GM19372 (cell line): ENCODE measurements at regions not wholly inside any gene's neighbourhood (a gene's known extent, or its start where the extent isn't known, plus 50 kb on each side); places are given as distances from the start of the nearest gene placed in this dataset.
"Not testable (repeated sequence)": the region's sequence is repeated elsewhere in the genome, so short reads cannot be mapped to it uniquely, and the experiment has no call there.

Experiments used
- ATAC-seq: cut with Tn5 transposase; IDR thresholded peaks from one replicate; pipeline ENCODE4 v1.9.1; 2021; ENCODE audit warnings: mild to moderate bottlenecking, low read depth, moderate library complexity; ENCODE audit not compliant: unreplicated experiment

GRCh38 chr2:195572895-195573683, 83.9 kb upstream of the SLC39A10 start:
- no peak for ATAC-seq

- ATAC-seq, result no peak
Measured at GRCh38 chr2:195570329-195570728, 86.7 kb upstream of the SLC39A10 start.

- ATAC-seq, result no peak
Measured at GRCh38 chr2:195569255-195569654, 87.8 kb upstream of the SLC39A10 start.

GRCh38 chr2:195564625-195565135, 92.3 kb upstream of the SLC39A10 start:
- not testable (repeated sequence) for ATAC-seq

- ATAC-seq, result no peak
Measured at GRCh38 chr2:195563857-195564512, 93.0 kb upstream of the SLC39A10 start.

GRCh38 chr2:195562570-195563566, 94.2 kb upstream of the SLC39A10 start:
- no peak for ATAC-seq

- ATAC-seq, result peak; percentile 42
Measured at GRCh38 chr2:195561116-195561921, 95.7 kb upstream of the SLC39A10 start.

- no peak for ATAC-seq
Measured at GRCh38 chr2:195560209-195560895, 96.7 kb upstream of the SLC39A10 start.

- ATAC-seq, result peak; percentile 65
Measured at GRCh38 chr2:195559431-195559914, 97.6 kb upstream of the SLC39A10 start.

- ATAC-seq, result no peak
Measured at GRCh38 chr2:195555971-195556370, 101.1 kb upstream of the SLC39A10 start.

GRCh38 chr2:195552581-195552980, 104.4 kb upstream of the SLC39A10 start:
- ATAC-seq, result no peak

GRCh38 chr2:195548198-195548940, 108.7 kb upstream of the SLC39A10 start:
- ATAC-seq, result no peak

GRCh38 chr2:195547268-195547840, 109.7 kb upstream of the SLC39A10 start:
- not testable (repeated sequence) for ATAC-seq

- no peak for ATAC-seq
Measured at GRCh38 chr2:195545811-195546210, 111.2 kb upstream of the SLC39A10 start.

- ATAC-seq, result peak; percentile 94
Measured at GRCh38 chr2:195543902-195544894, 112.8 kb upstream of the SLC39A10 start.

GRCh38 chr2:195543063-195543462, 114.0 kb upstream of the SLC39A10 start:
- no peak for ATAC-seq

GRCh38 chr2:195542067-195542466, 115.0 kb upstream of the SLC39A10 start:
- no peak for ATAC-seq
